ENCODE measurements at regions not wholly inside any gene's neighbourhood (a gene's known extent, or its start where the extent isn't known, plus 50 kb on each side); places are given as distances from the start of the nearest gene placed in this dataset.

- TF ChIP-seq POLR2A (IDR thresholded peaks at IDR 0.05; ENCODE audit: low read depth, low read length), result no peak
- no peak for TF ChIP-seq CTCF (IDR thresholded peaks at IDR 0.05; ENCODE audit: extremely low read depth in 1 of 2, insufficient read depth in 1 of 2, low read depth in 1 of 2, low read length in 2 of 2)
These were observed 2111.3 kb downstream of the MAT2B start for GRCh38 chr5:165616490-165617405.

Data from endothelial cell of umbilical vein (primary cell).